GM12891 (cell line): ENCODE measurements at regions not wholly inside any gene's neighbourhood (a gene's known extent, or its start where the extent isn't known, plus 50 kb on each side); places are given as distances from the start of the nearest gene placed in this dataset.

Source experiments
- POLR2A ChIP-seq: IDR thresholded peaks from 2 replicates; pipeline ENCODE4 v1.6.1; 2011; ENCODE audit warnings: low read depth, low read length, control low read depth
- POLR2AphosphoS5 ChIP-seq: IDR thresholded peaks from 2 replicates; pipeline ENCODE4 v1.6.1; 2011; ENCODE audit warnings: low read depth, low read length, control low read depth
- POU2F2 ChIP-seq: IDR thresholded peaks from 2 replicates; pipeline ENCODE4 v1.6.1; 2011; ENCODE audit warnings: low read depth, mild to moderate bottlenecking, control low read depth, low read length, moderate library complexity
- TAF1 ChIP-seq: IDR thresholded peaks from 2 replicates; pipeline ENCODE4 v1.6.1; 2011; ENCODE audit warnings: low read depth, low read length, control low read depth

DNA sequence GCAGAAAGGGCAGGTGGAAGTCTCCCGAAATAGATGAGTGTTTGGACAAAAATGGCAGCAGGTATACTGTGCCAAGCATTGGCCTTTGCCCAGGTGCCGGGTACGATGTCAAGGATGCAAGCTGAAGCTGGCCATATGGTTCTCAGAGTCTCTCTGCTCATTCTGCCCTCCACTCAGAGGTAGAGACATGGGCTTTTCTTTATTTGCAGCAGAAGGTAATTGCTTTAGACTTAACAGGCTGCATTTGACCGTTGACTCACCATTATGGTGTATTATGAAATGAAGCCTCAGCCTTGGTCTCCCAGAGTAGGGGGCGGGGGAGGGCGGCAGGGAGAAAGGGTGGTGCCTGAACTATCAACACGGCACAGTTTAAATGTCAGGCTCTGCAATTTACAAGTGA lies 969.1 kb upstream of the EEF2KMT start:
- no peak for TF ChIP-seq TAF1
- no peak for TF ChIP-seq POLR2A
- TF ChIP-seq POLR2AphosphoS5, result no peak
- TF ChIP-seq POU2F2, result no peak
